ENCODE measurements at regions not wholly inside any gene's neighbourhood (a gene's known extent, or its start where the extent isn't known, plus 50 kb on each side); places are given as distances from the start of the nearest gene placed in this dataset.

- no peak for TF ChIP-seq POLR2AphosphoS5 (IDR thresholded peaks at IDR 0.05; ENCODE audit: borderline replicate concordance, low read depth, low read length)
- no peak for TF ChIP-seq EZH2 (IDR thresholded peaks at IDR 0.05)
- no peak for TF ChIP-seq FOXP2 (optimal IDR thresholded peaks at IDR 0.05; ENCODE audit: control extremely low read depth, extremely low read length, insufficient read depth)
Measured at GRCh38 chr14:106038263-106038662, 511.9 kb downstream of the TMEM121 start.

Measured in SK-N-MC (cell line).